Activated naive CD4-positive, alpha-beta T cell treated with anti-CD3 and anti-CD28 coated beads, Interleukin-2, amount 50 U/mL, for 24 hours (primary cell): ENCODE measurements at regions not wholly inside any gene's neighbourhood (a gene's known extent, or its start where the extent isn't known, plus 50 kb on each side); places are given as distances from the start of the nearest gene placed in this dataset.

Source experiments
- H3K27ac Mint-ChIP-seq: one replicate; pipeline ENCODE4 v1.8.0; 2021; ENCODE audit warnings: mild to moderate bottlenecking, mixed read lengths
- H3K27me3 Mint-ChIP-seq: one replicate; pipeline ENCODE4 v1.8.0; 2021; ENCODE audit warnings: mixed read lengths
- H3K36me3 Mint-ChIP-seq: one replicate; pipeline ENCODE4 v1.8.0; 2021; ENCODE audit warnings: mixed read lengths
- H3K4me1 Mint-ChIP-seq: one replicate; pipeline ENCODE4 v1.8.0; 2021; ENCODE audit warnings: mixed read lengths
- H3K4me3 Mint-ChIP-seq: one replicate; pipeline ENCODE4 v1.8.0; 2021; ENCODE audit warnings: mild to moderate bottlenecking, mixed read lengths
- H3K9me3 Mint-ChIP-seq: one replicate; pipeline ENCODE4 v1.8.0; 2021; ENCODE audit warnings: mixed read lengths

DNA sequence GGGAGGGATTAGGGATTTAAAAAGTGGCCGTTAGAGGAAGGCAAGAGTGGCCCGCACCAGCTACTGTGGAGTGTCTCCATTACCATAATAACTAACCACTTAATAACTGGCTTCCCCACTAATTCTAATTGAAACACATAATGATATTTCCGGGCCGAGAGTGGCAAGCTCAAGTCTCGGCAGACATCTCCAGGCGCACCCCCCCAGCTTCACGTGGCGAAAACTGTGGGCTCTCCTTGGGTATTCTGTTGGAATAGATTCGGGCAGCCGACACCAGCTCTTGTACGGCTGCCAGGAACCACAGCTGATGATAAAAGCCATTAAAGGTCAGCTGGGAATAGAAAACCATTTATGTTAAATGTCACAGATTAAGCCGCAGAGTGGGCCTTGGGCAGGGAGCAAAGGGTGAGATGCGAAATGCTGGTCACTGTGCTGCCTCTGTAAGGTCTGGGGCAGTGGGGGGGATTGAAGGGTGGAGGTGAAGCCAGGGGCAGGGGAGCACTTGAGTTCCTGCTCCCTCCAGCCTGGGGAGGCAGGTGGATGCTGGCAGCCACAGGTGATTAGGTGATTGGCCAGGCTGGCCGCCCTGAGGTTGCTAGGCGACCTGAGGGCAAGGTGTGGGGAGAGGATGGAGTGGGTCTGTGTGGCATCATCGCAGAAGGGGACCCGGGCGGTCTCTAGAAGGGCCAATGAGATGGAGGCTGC, 115.6 kb upstream of the SDK2 start:
- no peaks in the 10 kb centered on the region for H3K27me3 Mint-ChIP-seq
- H3K4me1 Mint-ChIP-seq = peaks cover 12% of the 10 kb centered on the region
- no peaks in the 10 kb centered on the region for H3K36me3 Mint-ChIP-seq
- no peak overlapping the region for H3K27ac Mint-ChIP-seq
- H3K4me3 Mint-ChIP-seq = no peak overlapping the region
- no peaks in the 10 kb centered on the region for H3K9me3 Mint-ChIP-seq

DNA sequence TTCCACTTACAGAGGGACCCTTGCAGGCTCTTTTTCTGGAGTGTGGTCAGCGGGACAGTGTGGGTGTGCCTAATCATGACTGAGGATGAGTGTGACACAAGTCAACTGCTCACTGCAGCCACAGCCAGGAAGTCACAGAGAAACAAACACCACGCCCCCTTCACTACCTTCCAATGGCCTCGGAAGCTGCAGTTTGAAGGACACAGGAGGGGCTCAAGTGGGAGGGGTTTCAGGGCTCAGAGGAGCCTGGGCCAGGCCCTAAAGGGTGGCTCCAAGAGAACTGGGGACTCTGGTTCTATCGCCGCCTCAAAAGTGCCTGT, 116.2 kb upstream of the SDK2 start:
- Mint-ChIP-seq H3K27me3 (no peaks in the 10 kb centered on the region), H3K9me3 (no peaks in the 10 kb centered on the region), H3K4me3 (no peak overlapping the region), H3K27ac (no peak overlapping the region), H3K36me3 (no peaks in the 10 kb centered on the region), H3K4me1 (peaks cover 12% of the 10 kb centered on the region)

DNA sequence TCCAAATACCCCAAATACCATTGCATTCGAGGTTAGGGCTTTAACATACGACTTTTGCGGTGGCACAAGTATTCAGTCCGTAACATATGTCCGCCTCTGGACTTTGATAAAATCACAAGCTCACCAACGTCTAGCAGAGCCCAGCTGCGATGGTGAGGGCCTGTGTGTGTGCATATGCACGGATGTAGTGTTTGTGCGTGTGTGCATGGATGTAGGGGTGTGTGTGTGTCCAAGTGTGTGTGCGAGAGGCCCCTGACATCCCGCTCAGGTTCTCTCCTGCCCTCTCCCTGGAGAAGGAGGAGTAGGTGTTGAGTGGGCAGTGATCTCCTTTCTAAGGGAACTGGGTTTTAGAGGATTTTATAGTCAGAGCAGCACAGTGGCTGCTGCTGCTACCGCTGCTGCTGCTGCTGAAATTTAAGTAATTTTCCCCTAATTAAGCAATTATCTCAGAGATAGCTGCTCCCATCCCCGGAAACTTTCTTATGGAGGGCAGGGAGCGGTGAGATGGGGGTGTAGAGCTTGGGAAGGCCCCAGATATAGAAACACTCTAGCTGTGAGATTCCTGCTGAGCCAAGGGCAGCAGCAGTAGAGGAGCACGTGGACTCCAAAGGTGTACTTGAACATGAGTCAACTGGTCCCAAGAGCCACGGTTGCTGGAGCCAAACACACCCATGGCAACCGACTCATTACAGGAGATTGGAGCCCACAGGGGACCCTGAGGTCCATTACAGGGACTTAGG, 121.7 kb upstream of the SDK2 start:
- Mint-ChIP-seq H3K9me3 (no peaks in the 10 kb centered on the region), H3K4me3 (no peak overlapping the region), H3K4me1 (no peaks in the 10 kb centered on the region), H3K27ac (no peak overlapping the region), H3K27me3 (no peaks in the 10 kb centered on the region), H3K36me3 (no peaks in the 10 kb centered on the region)

DNA sequence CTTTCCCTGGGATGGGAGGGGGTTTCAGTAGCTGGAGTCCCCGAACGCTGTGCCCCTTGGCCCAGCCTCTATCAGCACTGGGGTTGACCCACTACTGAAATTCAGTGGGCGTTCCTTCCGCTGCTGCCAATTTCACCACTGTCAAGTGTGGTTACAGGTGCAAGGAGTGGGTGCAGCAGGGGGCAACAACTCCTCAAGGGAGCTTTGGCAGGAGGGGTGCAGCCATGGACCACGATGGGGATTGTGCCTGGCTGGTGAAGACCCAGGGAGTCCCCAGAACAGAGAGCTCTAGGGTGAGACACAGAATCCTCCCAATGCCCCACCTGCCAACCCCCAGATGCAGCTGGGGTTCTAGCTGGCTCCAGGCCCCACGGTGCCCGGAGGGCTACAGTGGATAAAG, 123.5 kb upstream of the SDK2 start:
- Mint-ChIP-seq H3K9me3 (no peaks in the 10 kb centered on the region), H3K27ac (no peak overlapping the region), H3K27me3 (no peaks in the 10 kb centered on the region), H3K36me3 (no peaks in the 10 kb centered on the region), H3K4me3 (no peak overlapping the region), H3K4me1 (no peaks in the 10 kb centered on the region)

DNA sequence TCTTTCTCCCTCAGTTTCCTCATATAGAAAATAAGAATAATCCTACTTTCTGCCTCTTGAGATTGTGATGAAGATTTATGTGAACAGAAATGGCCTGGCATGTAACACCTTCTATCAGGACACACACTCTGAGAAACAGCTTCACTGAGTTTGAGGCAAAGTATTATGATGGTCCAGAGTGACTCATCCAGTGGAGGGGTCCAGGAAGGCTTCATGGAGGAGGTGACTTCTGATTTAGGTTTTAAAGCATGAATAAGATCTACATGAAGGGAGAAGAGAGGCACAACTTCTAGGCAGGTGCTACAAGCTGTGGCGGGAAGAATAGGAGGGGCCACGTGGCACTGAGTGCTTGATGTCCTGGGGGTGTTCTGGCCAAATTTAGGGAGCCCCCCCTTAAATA, 124.4 kb upstream of the SDK2 start:
- no peaks in the 10 kb centered on the region for H3K36me3 Mint-ChIP-seq
- no peak overlapping the region for H3K27ac Mint-ChIP-seq
- H3K27me3 Mint-ChIP-seq = no peaks in the 10 kb centered on the region
- H3K9me3 Mint-ChIP-seq = no peaks in the 10 kb centered on the region
- no peaks in the 10 kb centered on the region for H3K4me1 Mint-ChIP-seq
- no peak overlapping the region for H3K4me3 Mint-ChIP-seq

DNA sequence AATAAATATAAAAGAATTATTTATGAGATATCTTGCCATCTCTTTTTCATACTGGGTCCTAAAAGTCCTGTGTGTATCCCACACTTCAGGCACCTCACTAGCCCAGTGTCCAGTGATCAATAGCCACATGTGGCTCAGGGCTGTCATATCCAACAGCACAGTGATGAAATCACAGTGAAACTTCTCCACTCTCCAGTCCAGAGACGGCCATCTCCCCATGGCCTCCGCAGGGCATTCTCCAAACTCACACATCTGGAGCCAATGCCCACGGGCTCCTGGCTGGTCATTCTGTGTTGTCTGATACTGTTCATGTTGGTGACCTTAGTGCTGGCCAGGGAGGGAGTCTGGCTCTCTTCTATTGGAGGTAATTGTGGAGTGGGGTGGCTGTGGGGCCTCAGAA, 125.2 kb upstream of the SDK2 start:
- H3K4me1 Mint-ChIP-seq = no peaks in the 10 kb centered on the region
- no peak overlapping the region for H3K4me3 Mint-ChIP-seq
- no peak overlapping the region for H3K27ac Mint-ChIP-seq
- H3K9me3 Mint-ChIP-seq = no peaks in the 10 kb centered on the region
- no peaks in the 10 kb centered on the region for H3K27me3 Mint-ChIP-seq
- H3K36me3 Mint-ChIP-seq = no peaks in the 10 kb centered on the region

DNA sequence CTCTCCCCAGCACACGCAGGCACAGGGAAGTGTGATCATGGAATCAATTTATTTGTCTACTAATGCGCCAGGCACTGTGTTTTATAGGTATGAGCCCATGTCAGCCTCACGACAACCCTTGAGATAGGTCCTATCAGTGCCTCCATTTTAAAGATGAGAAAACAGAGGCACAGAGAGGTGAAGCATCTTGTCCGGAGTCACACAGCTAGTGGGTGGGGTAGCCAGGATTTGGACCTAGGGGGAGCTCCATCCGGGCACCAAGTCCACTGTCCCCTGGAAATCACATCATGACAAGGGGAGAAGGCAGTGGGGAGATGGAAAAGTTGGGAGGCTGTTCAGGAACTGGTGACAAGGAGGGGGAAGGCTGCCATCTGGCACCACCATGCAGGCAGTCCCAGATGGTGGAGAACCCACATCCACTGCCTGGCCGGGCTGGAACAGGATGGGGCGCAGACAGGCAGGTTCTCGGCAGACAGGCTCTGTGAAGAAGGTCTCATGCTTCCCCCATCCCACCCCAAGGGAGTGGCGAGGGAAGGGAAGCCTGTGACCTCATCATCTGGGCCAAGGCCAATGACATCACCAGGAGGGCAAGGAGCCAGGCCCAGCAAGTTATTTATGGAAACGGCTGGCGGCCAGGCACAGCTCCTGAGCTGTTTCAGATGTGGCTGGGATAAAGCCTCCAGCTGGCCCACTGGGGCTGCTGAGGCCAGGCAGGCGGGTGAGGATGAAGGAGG, 126.0 kb upstream of the SDK2 start:
- Mint-ChIP-seq H3K4me3 (no peak overlapping the region), H3K36me3 (no peaks in the 10 kb centered on the region), H3K4me1 (no peaks in the 10 kb centered on the region), H3K27me3 (no peaks in the 10 kb centered on the region), H3K27ac (no peak overlapping the region), H3K9me3 (no peaks in the 10 kb centered on the region)

DNA sequence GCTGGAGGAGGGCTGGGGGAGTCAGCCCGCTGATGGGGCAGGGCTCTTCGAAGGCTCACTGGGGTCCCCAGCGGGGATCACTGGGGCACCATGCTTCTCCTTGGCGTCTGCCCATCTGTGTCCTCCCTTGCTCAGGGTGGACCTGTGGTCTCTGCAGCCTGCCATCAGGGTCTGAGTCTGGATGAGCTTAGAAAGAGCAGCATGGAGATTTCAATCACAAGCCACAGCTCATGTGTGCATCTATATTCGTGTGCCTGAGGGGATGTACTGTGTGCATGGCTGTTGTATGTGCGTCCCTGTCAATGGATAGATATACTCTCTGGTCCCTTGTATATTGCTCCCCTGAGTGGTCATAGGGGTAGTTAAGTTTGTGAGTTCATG, 126.6 kb upstream of the SDK2 start:
- Mint-ChIP-seq H3K36me3 (no peaks in the 10 kb centered on the region), H3K4me3 (no peak overlapping the region), H3K27ac (no peak overlapping the region), H3K4me1 (no peaks in the 10 kb centered on the region), H3K9me3 (no peaks in the 10 kb centered on the region), H3K27me3 (no peaks in the 10 kb centered on the region)

DNA sequence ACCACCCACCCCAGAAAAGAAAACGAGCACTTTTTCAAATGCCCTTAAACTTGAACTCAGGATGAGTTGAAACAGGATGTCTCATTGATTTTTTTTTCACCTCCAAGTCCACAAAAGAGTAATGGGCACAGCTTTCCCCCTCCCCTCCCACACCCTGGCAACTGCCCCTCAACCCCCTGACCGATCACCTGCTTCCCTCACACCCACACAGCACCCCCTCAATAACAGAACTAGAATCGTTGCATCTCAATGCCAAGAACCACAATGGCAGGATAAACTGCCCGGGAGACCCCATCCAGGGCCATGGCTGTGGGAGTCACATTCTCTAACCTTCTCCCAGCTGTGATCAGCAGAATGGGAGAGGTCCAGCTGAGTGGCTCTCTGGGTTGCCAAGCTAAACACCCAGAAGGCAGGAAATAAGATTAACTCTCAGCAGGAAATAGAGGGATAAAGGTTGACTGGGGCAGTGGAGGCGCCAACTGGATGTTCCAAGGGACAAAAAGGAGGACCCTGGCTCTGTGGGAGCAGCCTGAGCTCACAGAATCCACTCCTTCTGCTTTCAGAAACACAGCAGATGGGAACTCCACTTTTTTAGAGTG, 128.0 kb upstream of the SDK2 start:
- Mint-ChIP-seq H3K4me3 (no peak overlapping the region), H3K36me3 (no peaks in the 10 kb centered on the region), H3K27ac (no peak overlapping the region), H3K4me1 (no peaks in the 10 kb centered on the region), H3K9me3 (no peaks in the 10 kb centered on the region), H3K27me3 (no peaks in the 10 kb centered on the region)

DNA sequence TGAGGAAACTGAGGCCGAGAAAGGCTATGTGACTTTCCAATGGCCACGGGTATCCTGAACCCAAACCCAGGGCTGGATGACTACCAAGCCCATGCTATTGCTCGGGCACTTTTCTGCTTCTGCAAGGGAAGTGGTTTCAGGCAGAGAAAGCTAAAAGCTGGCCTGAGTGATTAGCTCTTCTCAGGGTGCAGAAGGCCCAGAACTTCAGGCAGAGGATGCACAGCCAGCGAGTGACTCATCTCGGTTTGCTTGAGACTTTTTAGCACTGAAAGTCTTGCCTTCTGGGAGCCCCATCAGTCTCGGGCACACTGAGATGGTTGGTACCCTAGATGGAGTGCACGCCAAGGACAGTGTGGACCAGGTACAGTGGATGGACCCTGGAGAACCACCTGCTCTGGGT, 129.5 kb upstream of the SDK2 start:
- H3K4me1 Mint-ChIP-seq = no peaks in the 10 kb centered on the region
- H3K27ac Mint-ChIP-seq = no peak overlapping the region
- H3K27me3 Mint-ChIP-seq = no peaks in the 10 kb centered on the region
- H3K36me3 Mint-ChIP-seq = no peaks in the 10 kb centered on the region
- no peak overlapping the region for H3K4me3 Mint-ChIP-seq
- H3K9me3 Mint-ChIP-seq = no peaks in the 10 kb centered on the region

DNA sequence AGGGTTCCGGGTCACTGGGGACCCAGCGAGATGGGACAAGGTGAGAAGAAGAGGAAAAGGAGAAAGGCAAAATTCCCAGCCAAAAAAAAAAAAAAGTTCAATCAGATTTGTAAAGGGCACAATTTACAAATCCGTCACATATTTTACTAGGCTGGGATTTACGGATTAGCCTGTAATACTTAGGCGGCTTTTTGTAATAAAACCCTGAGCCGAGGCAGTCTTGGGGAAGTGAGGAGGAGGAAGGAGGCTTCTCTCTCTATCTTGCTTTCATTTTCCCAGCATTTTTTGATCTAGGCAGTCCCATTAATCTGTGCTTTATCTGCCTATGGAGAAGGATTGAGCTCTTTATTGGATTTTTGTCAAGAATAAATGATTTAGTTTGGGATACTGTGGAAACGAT, 130.6 kb upstream of the SDK2 start:
- H3K4me3 Mint-ChIP-seq = no peak overlapping the region
- H3K27ac Mint-ChIP-seq = no peak overlapping the region
- no peaks in the 10 kb centered on the region for H3K27me3 Mint-ChIP-seq

DNA sequence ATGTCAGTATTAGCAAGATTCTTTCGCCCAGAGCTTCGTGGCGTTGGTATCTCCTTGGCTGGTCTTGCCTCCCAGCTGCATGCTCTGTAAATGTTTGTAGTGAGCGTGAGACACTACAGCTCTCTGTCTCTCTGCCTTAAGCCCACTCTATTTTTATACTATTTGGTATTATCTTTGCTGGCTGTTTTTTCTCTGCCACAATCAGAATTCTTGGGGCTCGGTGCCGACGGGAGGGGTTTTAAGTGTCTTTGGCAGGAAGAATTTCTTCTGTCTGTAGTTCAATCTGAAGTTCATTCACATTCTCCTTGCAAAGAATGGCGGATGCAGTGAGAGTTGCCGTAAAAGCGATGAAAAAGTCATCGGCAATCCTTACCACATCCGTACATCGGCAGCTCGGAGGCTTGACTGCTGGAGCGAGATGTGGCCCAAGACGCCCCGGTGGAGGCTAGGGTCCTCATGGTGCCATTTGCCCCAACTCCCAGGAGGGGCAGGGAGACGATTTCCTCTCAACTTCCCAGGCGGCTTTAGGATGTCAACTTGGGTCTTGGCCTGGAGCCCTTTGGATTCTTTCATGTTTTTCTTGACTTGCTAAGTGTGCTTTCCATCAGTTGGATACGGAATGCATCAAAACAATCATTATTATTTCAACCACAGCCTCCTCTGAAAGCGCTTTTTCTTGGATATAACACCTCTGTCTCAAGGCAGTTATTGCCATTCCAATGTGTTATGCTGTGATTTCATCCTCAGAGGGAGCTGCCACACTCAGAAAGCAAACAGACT, 132.3 kb upstream of the SDK2 start:
- H3K27me3 Mint-ChIP-seq = no peaks in the 10 kb centered on the region

More for the DNA sequence above, 130.6 kb upstream of the SDK2 start:
- Mint-ChIP-seq H3K9me3 (no peaks in the 10 kb centered on the region), H3K36me3 (no peaks in the 10 kb centered on the region), H3K4me1 (no peaks in the 10 kb centered on the region)

DNA sequence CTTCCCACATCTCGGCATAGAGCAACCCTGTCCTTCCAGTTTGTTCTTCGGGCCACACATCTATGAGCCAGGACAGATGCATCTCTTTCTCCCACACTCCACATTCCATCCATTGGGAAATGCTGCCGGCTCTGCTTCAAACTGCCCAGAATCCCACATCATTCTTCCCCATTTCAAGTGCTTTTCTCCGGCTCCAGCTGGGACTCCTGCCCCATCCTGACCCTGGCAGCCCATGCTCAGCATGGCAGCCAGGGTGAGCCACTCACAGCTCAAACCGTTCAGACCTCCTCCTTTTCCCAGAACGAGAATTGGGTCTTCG, 132.8 kb upstream of the SDK2 start:
- Mint-ChIP-seq H3K36me3 (no peaks in the 10 kb centered on the region), H3K27me3 (no peaks in the 10 kb centered on the region), H3K9me3 (no peaks in the 10 kb centered on the region), H3K27ac (no peak overlapping the region), H3K4me1 (peaks cover 4% of the 10 kb centered on the region), H3K4me3 (no peak overlapping the region)

More for the DNA sequence above, 132.3 kb upstream of the SDK2 start:
- no peak overlapping the region for H3K27ac Mint-ChIP-seq
- no peaks in the 10 kb centered on the region for H3K36me3 Mint-ChIP-seq
- H3K4me1 Mint-ChIP-seq = peaks cover 4% of the 10 kb centered on the region
- H3K4me3 Mint-ChIP-seq = no peak overlapping the region
- H3K9me3 Mint-ChIP-seq = no peaks in the 10 kb centered on the region

DNA sequence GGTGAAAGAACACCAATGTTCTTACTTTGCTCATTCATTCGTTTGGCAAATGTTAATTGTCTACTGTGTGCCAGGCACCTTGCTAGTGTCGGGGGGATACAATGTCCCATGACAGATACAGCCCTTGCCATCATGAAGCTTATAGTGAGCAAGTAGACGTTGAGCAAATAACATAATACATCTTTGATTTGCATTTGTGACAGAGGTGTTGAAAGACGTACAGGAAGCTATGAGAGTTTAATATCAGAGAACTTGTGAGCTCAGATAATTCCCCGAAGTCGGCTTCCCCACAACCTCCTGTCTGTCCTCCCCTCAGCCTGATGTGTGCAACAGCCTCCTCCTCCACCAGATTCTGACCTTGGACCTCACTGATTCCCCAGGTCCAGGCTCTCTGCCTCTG, 138.0 kb upstream of the SDK2 start:
- Mint-ChIP-seq H3K4me1 (peaks cover 13% of the 10 kb centered on the region), H3K9me3 (no peaks in the 10 kb centered on the region), H3K27me3 (no peaks in the 10 kb centered on the region), H3K27ac (no peak overlapping the region), H3K4me3 (no peak overlapping the region), H3K36me3 (no peaks in the 10 kb centered on the region)

DNA sequence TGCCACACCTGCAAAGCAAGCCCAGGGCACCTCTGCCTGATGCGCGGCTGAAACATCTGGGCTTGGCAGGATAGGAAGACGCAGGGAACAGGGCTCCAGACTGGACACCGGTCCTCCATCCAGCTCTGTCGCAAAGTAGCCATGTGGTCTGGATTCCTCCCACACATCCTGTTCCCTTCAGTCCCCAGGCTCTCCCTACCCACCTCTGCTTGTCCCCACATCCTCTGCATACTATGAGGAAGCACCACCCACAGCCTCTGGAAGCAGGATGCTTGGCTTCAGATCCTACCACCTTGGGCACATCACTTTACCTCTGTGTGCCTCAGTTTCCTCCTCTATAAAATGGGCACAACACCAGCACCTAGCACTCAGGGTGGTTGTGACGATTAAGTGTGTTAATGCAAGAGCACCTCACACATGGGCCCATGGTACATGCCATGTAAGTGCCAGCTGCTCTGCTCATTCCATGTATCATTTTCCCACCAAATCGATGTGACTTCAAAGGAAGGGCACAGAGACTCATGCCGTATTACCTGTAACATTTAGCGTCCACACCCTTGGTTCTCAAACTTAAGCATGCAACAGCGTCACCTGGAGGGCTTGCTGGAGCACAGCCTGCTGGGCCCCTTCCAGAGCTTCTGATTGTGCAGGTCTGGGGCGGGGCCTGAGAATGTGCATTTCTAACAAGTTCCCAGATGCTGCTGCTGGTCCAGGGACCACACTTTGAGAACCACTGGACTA, 138.6 kb upstream of the SDK2 start:
- H3K27me3 Mint-ChIP-seq = no peaks in the 10 kb centered on the region

More for the DNA sequence above, 138.6 kb upstream of the SDK2 start:
- Mint-ChIP-seq H3K36me3 (no peaks in the 10 kb centered on the region), H3K4me1 (peaks cover 13% of the 10 kb centered on the region), H3K4me3 (no peak overlapping the region), H3K9me3 (no peaks in the 10 kb centered on the region), H3K27ac (no peak overlapping the region)
